NCI-H82 treated with DMSO at 0.1 percent for 48 hours (cell line): ENCODE measurements at regions not wholly inside any gene's neighbourhood (a gene's known extent, or its start where the extent isn't known, plus 50 kb on each side); places are given as distances from the start of the nearest gene placed in this dataset.
"Not testable (repeated sequence)": the region's sequence is repeated elsewhere in the genome, so short reads cannot be mapped to it uniquely, and the experiment has no call there.

Experiments used
- DNase-seq: peaks from one replicate; lab custom pipeline; 2025; ENCODE audit not compliant: unreplicated experiment; lab: John Stamatoyannopoulos, UW

GRCh38 chr2:182634386-182634785 is 81.7 kb upstream of the DNAJC10 start:
- no peak for DNase-seq

- no peak for DNase-seq
Measured at GRCh38 chr2:182636699-182637098, 79.4 kb upstream of the DNAJC10 start.

- DNase-seq: no peak
Measured at GRCh38 chr2:182638667-182639066, 77.4 kb upstream of the DNAJC10 start.

- no peak for DNase-seq
Measured at GRCh38 chr2:182639971-182640370, 76.1 kb upstream of the DNAJC10 start.

GRCh38 chr2:182642328-182642727 is 73.7 kb upstream of the DNAJC10 start:
- DNase-seq: peak; percentile 57

- peak; percentile 81 for DNase-seq
Measured at GRCh38 chr2:182646763-182647498, 69.1 kb upstream of the DNAJC10 start.

- peak; percentile 42 for DNase-seq
Measured at GRCh38 chr2:182647499-182647787, 68.6 kb upstream of the DNAJC10 start.

GRCh38 chr2:182649316-182649715 is 66.7 kb upstream of the DNAJC10 start:
- DNase-seq: peak; percentile 52

- peak; percentile 34 for DNase-seq
Measured at GRCh38 chr2:182650704-182651103, 65.4 kb upstream of the DNAJC10 start.

GRCh38 chr2:182652326-182652725 is 63.7 kb upstream of the DNAJC10 start:
- DNase-seq: no peak

- DNase-seq: no peak
Measured at GRCh38 chr2:182655750-182656149, 60.3 kb upstream of the DNAJC10 start.

- no peak for DNase-seq
Measured at GRCh38 chr2:182664212-182664611, 51.8 kb upstream of the DNAJC10 start.

GRCh38 chr2:182665500-182665899 is 50.6 kb upstream of the DNAJC10 start:
- DNase-seq: not testable (repeated sequence)
